Epidermal melanocyte (primary cell): ENCODE measurements at regions not wholly inside any gene's neighbourhood (a gene's known extent, or its start where the extent isn't known, plus 50 kb on each side); places are given as distances from the start of the nearest gene placed in this dataset.

Source experiments
- DNase-seq: peaks from one replicate; pipeline ENCODE4 v3.0.0; 2011; ENCODE audit warnings: low spot score; ENCODE audit not compliant: insufficient read length

GRCh38 chr6:11298651-11299420 lies 66.4 kb upstream of the NEDD9 start:
- DNase-seq = no peak

GRCh38 chr6:11297376-11297729 lies 64.9 kb upstream of the NEDD9 start:
- no peak for DNase-seq

GRCh38 chr6:11296449-11297375 lies 64.2 kb upstream of the NEDD9 start:
- DNase-seq = no peak

GRCh38 chr6:11295969-11296368 lies 63.5 kb upstream of the NEDD9 start:
- no peak for DNase-seq

- DNase-seq = no peak
These were observed 61.8 kb upstream of the NEDD9 start for GRCh38 chr6:11294228-11294627.

- no peak for DNase-seq
These were observed 60.2 kb upstream of the NEDD9 start for GRCh38 chr6:11292594-11293236.

GRCh38 chr6:11292091-11292490 lies 59.6 kb upstream of the NEDD9 start:
- no peak for DNase-seq

- DNase-seq = no peak
These were observed 59.1 kb upstream of the NEDD9 start for GRCh38 chr6:11291582-11291981.

GRCh38 chr6:11290027-11290426 lies 57.6 kb upstream of the NEDD9 start:
- no peak for DNase-seq

GRCh38 chr6:11288065-11288464 lies 55.6 kb upstream of the NEDD9 start:
- no peak for DNase-seq

- no peak for DNase-seq
These were observed 52.5 kb upstream of the NEDD9 start for GRCh38 chr6:11284996-11285395.

GRCh38 chr6:11283629-11284028 lies 51.2 kb upstream of the NEDD9 start:
- DNase-seq = no peak

- no peak for DNase-seq
These were observed 50.4 kb upstream of the NEDD9 start for GRCh38 chr6:11282875-11283274.
